Choroid plexus epithelial cell (primary cell): ENCODE measurements at regions not wholly inside any gene's neighbourhood (a gene's known extent, or its start where the extent isn't known, plus 50 kb on each side); places are given as distances from the start of the nearest gene placed in this dataset.

Source experiments
- DNase-seq: peaks from one replicate; pipeline ENCODE4 v3.0.0-alpha.2; 2010; ENCODE audit warnings: low read depth
- H3K4me3 ChIP-seq: 2 replicates; pipeline ENCODE4 v1.5.1; 2011; ENCODE audit warnings: low read depth, mild to moderate bottlenecking, control low read depth, low read length, moderate library complexity
- CTCF ChIP-seq: conservative IDR thresholded peaks from 2 replicates; pipeline ENCODE4 v1.5.1; 2011; ENCODE audit warnings: low read depth, mild to moderate bottlenecking, control low read depth, inconsistent platforms, low read length, moderate library complexity

GRCh38 chr2:118613737-118614136 lies 233.7 kb downstream of the EN1 start:
- DNase-seq, result no peak
- H3K4me3 ChIP-seq, result no peak overlapping the region
- TF ChIP-seq CTCF, result no peak

- no peak for DNase-seq
- no peak for TF ChIP-seq CTCF
These were observed 235.8 kb downstream of the EN1 start for GRCh38 chr2:118611691-118612090.

GRCh38 chr2:118609138-118609537 lies 238.3 kb downstream of the EN1 start:
- no peak overlapping the region for H3K4me3 ChIP-seq
- TF ChIP-seq CTCF, result no peak

More at GRCh38 chr2:118611691-118612090, 235.8 kb downstream of the EN1 start:
- no peak overlapping the region for H3K4me3 ChIP-seq

GRCh38 chr2:118607641-118608040 lies 239.8 kb downstream of the EN1 start:
- no peak overlapping the region for H3K4me3 ChIP-seq
- no peak for DNase-seq
- TF ChIP-seq CTCF, result no peak

More at GRCh38 chr2:118609138-118609537, 238.3 kb downstream of the EN1 start:
- DNase-seq, result no peak

GRCh38 chr2:118604811-118605210 lies 242.6 kb downstream of the EN1 start:
- H3K4me3 ChIP-seq, result no peak overlapping the region
- TF ChIP-seq CTCF, result no peak
- DNase-seq, result no peak

GRCh38 chr2:118604371-118604770 lies 243.1 kb downstream of the EN1 start:
- no peak overlapping the region for H3K4me3 ChIP-seq
- TF ChIP-seq CTCF, result no peak
- no peak for DNase-seq

GRCh38 chr2:118599141-118599540 lies 248.3 kb downstream of the EN1 start:
- TF ChIP-seq CTCF, result no peak
- DNase-seq, result no peak
- no peak overlapping the region for H3K4me3 ChIP-seq
